Chondrocyte (in vitro differentiated cells): ENCODE measurements at regions not wholly inside any gene's neighbourhood (a gene's known extent, or its start where the extent isn't known, plus 50 kb on each side); places are given as distances from the start of the nearest gene placed in this dataset.
"Not testable (repeated sequence)": the region's sequence is repeated elsewhere in the genome, so short reads cannot be mapped to it uniquely, and the experiment has no call there.

Source experiments
- DNase-seq: peaks from one replicate; pipeline ENCODE4 v3.0.0; 2021; ENCODE audit warnings: mixed read lengths, low spot score
- H3K27ac Mint-ChIP-seq: one replicate; pipeline ENCODE4 v1.8.0; 2021; ENCODE audit warnings: mild to moderate bottlenecking, moderate library complexity, mixed read lengths; ENCODE audit not compliant: unreplicated experiment
- H3K27me3 Mint-ChIP-seq: 2 replicates; pipeline ENCODE4 v1.8.0; 2021; ENCODE audit warnings: low read depth, mixed read lengths
- H3K36me3 Mint-ChIP-seq: 2 replicates; pipeline ENCODE4 v1.8.0; 2021; ENCODE audit warnings: low read depth, mixed read lengths
- H3K4me1 Mint-ChIP-seq: 2 replicates; pipeline ENCODE4 v1.8.0; 2021; ENCODE audit warnings: low read depth, mild to moderate bottlenecking, mixed read lengths
- H3K4me3 Mint-ChIP-seq: one replicate; pipeline ENCODE4 v1.8.0; 2021; ENCODE audit warnings: mild to moderate bottlenecking, moderate library complexity, mixed read lengths; ENCODE audit not compliant: unreplicated experiment
- H3K9me3 Mint-ChIP-seq: 2 replicates; pipeline ENCODE4 v1.8.0; 2021; ENCODE audit warnings: low read depth, mixed read lengths
- CTCF ChIP-seq: fragments of 200-600 bp; sonication (generic); IDR thresholded peaks from 2 replicates; pipeline ENCODE4 v1.5.0; 2021; ENCODE audit warnings: antibody characterized with exemption, mild to moderate bottlenecking, moderate library complexity

- no peak overlapping the region for H3K4me3 Mint-ChIP-seq
- DNase-seq, result no peak
- peaks cover 6% of the 10 kb centered on the region for H3K9me3 Mint-ChIP-seq
- no peak for TF ChIP-seq CTCF
- H3K36me3 Mint-ChIP-seq, result peaks cover 2% of the 10 kb centered on the region
- peaks cover 7% of the 10 kb centered on the region for H3K4me1 Mint-ChIP-seq
- H3K27me3 Mint-ChIP-seq, result peaks cover 2% of the 10 kb centered on the region
- no peak overlapping the region for H3K27ac Mint-ChIP-seq
These were observed 194.0 kb upstream of the SLC16A7 start for GRCh38 chr12:59401862-59402261.

GRCh38 chr12:59398164-59398563, 197.7 kb upstream of the SLC16A7 start:
- H3K9me3 Mint-ChIP-seq, result peaks cover 15% of the 10 kb centered on the region
- H3K4me1 Mint-ChIP-seq, result peaks cover 4% of the 10 kb centered on the region
- H3K27me3 Mint-ChIP-seq, result peaks cover 7% of the 10 kb centered on the region
- DNase-seq, result no peak
- no peak overlapping the region for H3K27ac Mint-ChIP-seq
- H3K4me3 Mint-ChIP-seq, result no peak overlapping the region
- H3K36me3 Mint-ChIP-seq, result peaks cover 2% of the 10 kb centered on the region
- TF ChIP-seq CTCF, result no peak

- H3K27ac Mint-ChIP-seq, result no peak overlapping the region
- no peak for DNase-seq
- peaks cover 2% of the 10 kb centered on the region for H3K36me3 Mint-ChIP-seq
- H3K27me3 Mint-ChIP-seq, result peaks cover 19% of the 10 kb centered on the region
- H3K9me3 Mint-ChIP-seq, result peaks cover 15% of the 10 kb centered on the region
- no peak for TF ChIP-seq CTCF
- H3K4me1 Mint-ChIP-seq, result peaks cover 3% of the 10 kb centered on the region
- no peak overlapping the region for H3K4me3 Mint-ChIP-seq
These were observed 198.9 kb upstream of the SLC16A7 start for GRCh38 chr12:59396919-59397318.

GRCh38 chr12:59396519-59396918, 199.3 kb upstream of the SLC16A7 start:
- no peak overlapping the region for H3K4me3 Mint-ChIP-seq

GRCh38 chr12:59395310-59395709, 200.5 kb upstream of the SLC16A7 start:
- not testable (repeated sequence) for H3K4me1 Mint-ChIP-seq, DNase-seq, H3K36me3 Mint-ChIP-seq, H3K4me3 Mint-ChIP-seq, H3K27ac Mint-ChIP-seq
- peaks cover 31% of the 10 kb centered on the region for H3K27me3 Mint-ChIP-seq
- H3K9me3 Mint-ChIP-seq, result peaks cover 15% of the 10 kb centered on the region

More at GRCh38 chr12:59396519-59396918, 199.3 kb upstream of the SLC16A7 start:
- Mint-ChIP-seq H3K27ac (no peak overlapping the region), H3K4me1 (peaks cover 3% of the 10 kb centered on the region), H3K36me3 (peaks cover 2% of the 10 kb centered on the region), H3K9me3 (peaks cover 15% of the 10 kb centered on the region), H3K27me3 (peaks cover 21% of the 10 kb centered on the region)
- no peak for TF ChIP-seq CTCF
- no peak for DNase-seq

GRCh38 chr12:59393506-59393905, 202.3 kb upstream of the SLC16A7 start:
- H3K36me3 Mint-ChIP-seq, result no peaks in the 10 kb centered on the region

More at GRCh38 chr12:59393506-59393905, 202.3 kb upstream of the SLC16A7 start:
- no peak overlapping the region for H3K4me3 Mint-ChIP-seq
- TF ChIP-seq CTCF, result no peak
- H3K27ac Mint-ChIP-seq, result no peak overlapping the region
- H3K4me1 Mint-ChIP-seq, result peaks cover 3% of the 10 kb centered on the region
- peaks cover 29% of the 10 kb centered on the region for H3K27me3 Mint-ChIP-seq
- H3K9me3 Mint-ChIP-seq, result peaks cover 8% of the 10 kb centered on the region
- no peak for DNase-seq
